ENCODE measurements at regions not wholly inside any gene's neighbourhood (a gene's known extent, or its start where the extent isn't known, plus 50 kb on each side); places are given as distances from the start of the nearest gene placed in this dataset.

GRCh38 chrX:82161195-82161594 lies 959.3 kb downstream of the SH3BGRL start:
- Histone ChIP-seq H3K4me2 (ENCODE audit: low read length) (no peak overlapping the region), H3K9ac (no peak overlapping the region), H3K4me1 (no peaks in the 10 kb centered on the region), H3K36me3 (ENCODE audit: control insufficient read depth, insufficient read depth, low read length) (no peaks in the 10 kb centered on the region), H3K4me3 (ENCODE audit: low read depth, low read length) (no peak overlapping the region), H3K9me3 (ENCODE audit: control insufficient read depth, low read length) (no peaks in the 10 kb centered on the region), H3K27ac (no peak overlapping the region), H2AFZ (no peak overlapping the region), H3K79me2 (no peaks in the 10 kb centered on the region), H3K27me3 (ENCODE audit: control insufficient read depth, insufficient read depth, low read length) (no peaks in the 10 kb centered on the region)
- no peak for TF ChIP-seq CTCF (IDR thresholded peaks at IDR 0.05)

DNA sequence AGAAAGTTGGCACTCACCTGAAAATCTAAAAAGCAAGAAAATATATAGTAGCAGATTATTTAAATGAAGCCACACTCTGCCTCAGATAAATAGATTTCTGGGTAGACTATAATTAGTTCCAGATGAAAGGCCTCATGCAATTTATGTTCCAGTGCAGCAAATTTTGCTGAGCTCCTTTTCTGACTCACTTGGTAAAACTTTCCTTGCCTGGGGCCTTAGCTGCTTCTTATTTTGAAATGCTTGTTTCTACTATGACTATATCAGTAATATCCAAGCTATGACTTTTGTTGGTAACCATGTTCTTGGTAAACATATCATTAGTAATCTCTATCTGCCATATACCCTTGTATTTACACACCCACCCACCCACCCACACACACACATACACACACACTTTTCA lies 961.8 kb downstream of the SH3BGRL start:
- Histone ChIP-seq H3K9ac (no peak overlapping the region), H3K9me3 (ENCODE audit: control insufficient read depth, low read length) (no peaks in the 10 kb centered on the region), H2AFZ (no peak overlapping the region), H3K4me1 (no peaks in the 10 kb centered on the region), H3K4me2 (ENCODE audit: low read length) (no peak overlapping the region), H3K36me3 (ENCODE audit: control insufficient read depth, insufficient read depth, low read length) (no peaks in the 10 kb centered on the region), H3K27ac (no peak overlapping the region), H3K4me3 (ENCODE audit: low read depth, low read length) (no peak overlapping the region), H3K27me3 (ENCODE audit: control insufficient read depth, insufficient read depth, low read length) (no peaks in the 10 kb centered on the region), H3K79me2 (no peaks in the 10 kb centered on the region)
- no peak for TF ChIP-seq CTCF (IDR thresholded peaks at IDR 0.05)

DNA sequence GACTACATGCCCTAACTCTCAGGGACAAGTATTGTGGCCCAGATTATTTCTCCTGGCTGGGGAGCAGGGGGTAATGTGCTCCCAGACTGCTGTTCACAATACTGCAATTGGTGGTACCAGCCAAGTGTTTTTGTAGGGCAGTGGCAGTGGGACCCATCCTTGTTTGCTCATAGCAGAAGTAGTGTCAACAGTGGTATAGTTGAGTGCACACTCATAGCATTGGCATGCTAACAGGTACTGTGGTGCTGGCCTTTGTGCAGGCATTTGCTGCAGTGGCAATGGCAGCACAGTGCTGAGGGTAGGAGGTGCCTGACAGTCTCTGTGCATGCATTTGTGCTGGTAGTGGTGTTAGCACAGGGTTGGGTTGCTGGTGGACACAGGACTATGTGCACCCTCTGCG lies 995.0 kb downstream of the SH3BGRL start:
- Histone ChIP-seq H3K27ac (no peak overlapping the region), H3K36me3 (ENCODE audit: control insufficient read depth, insufficient read depth, low read length) (no peaks in the 10 kb centered on the region), H3K9me3 (ENCODE audit: control insufficient read depth, low read length) (no peaks in the 10 kb centered on the region), H3K4me1 (no peaks in the 10 kb centered on the region), H3K4me2 (ENCODE audit: low read length) (no peak overlapping the region), H3K79me2 (no peaks in the 10 kb centered on the region), H3K9ac (no peak overlapping the region), H2AFZ (no peak overlapping the region), H3K27me3 (ENCODE audit: control insufficient read depth, insufficient read depth, low read length) (no peaks in the 10 kb centered on the region), H3K4me3 (ENCODE audit: low read depth, low read length) (no peak overlapping the region)
- TF ChIP-seq CTCF (IDR thresholded peaks at IDR 0.05), result no peak

- Histone ChIP-seq H3K4me3 (ENCODE audit: low read depth, low read length) (no peak overlapping the region), H3K4me1 (no peaks in the 10 kb centered on the region), H3K27ac (no peak overlapping the region), H3K27me3 (ENCODE audit: control insufficient read depth, insufficient read depth, low read length) (no peaks in the 10 kb centered on the region), H3K9ac (no peak overlapping the region), H3K36me3 (ENCODE audit: control insufficient read depth, insufficient read depth, low read length) (no peaks in the 10 kb centered on the region), H2AFZ (no peak overlapping the region), H3K79me2 (no peaks in the 10 kb centered on the region), H3K4me2 (ENCODE audit: low read length) (no peak overlapping the region), H3K9me3 (ENCODE audit: control insufficient read depth, low read length) (no peaks in the 10 kb centered on the region)
- TF ChIP-seq CTCF (IDR thresholded peaks at IDR 0.05), result no peak
Observed at GRCh38 chrX:82208975-82209374, 1007.1 kb downstream of the SH3BGRL start.

- H3K79me2 ChIP-seq, result no peaks in the 10 kb centered on the region
- TF ChIP-seq CTCF (IDR thresholded peaks at IDR 0.05), result no peak
- H3K4me1 ChIP-seq, result no peaks in the 10 kb centered on the region
- no peaks in the 10 kb centered on the region for H3K27me3 ChIP-seq (ENCODE audit: control insufficient read depth, insufficient read depth, low read length)
- H3K9me3 ChIP-seq (ENCODE audit: control insufficient read depth, low read length), result no peaks in the 10 kb centered on the region
- no peak overlapping the region for H2AFZ ChIP-seq
- no peak overlapping the region for H3K27ac ChIP-seq
- no peaks in the 10 kb centered on the region for H3K36me3 ChIP-seq (ENCODE audit: control insufficient read depth, insufficient read depth, low read length)
- H3K4me2 ChIP-seq (ENCODE audit: low read length), result no peak overlapping the region
- H3K4me3 ChIP-seq (ENCODE audit: low read depth, low read length), result no peak overlapping the region
- no peak overlapping the region for H3K9ac ChIP-seq
Observed at GRCh38 chrX:82218361-82218760, 1016.5 kb downstream of the SH3BGRL start.
